Natural killer cell (primary cell): ENCODE measurements at regions not wholly inside any gene's neighbourhood (a gene's known extent, or its start where the extent isn't known, plus 50 kb on each side); places are given as distances from the start of the nearest gene placed in this dataset.

Experiments used
- ATAC-seq, 3 donors: fragments of 150-1000 bp in 2 of 3; fragments of 200-7000 bp in 1 of 3; cut with Tn5 transposase; 1 replicate in 1 of 3; 2 replicates in 2 of 3; pipeline ENCODE4 v1.10.0; 2021; ENCODE audit warnings: mild to moderate bottlenecking in 2 of 3, moderate library complexity in 2 of 3
- DNase-seq, 2 donors: peaks; one replicate each; pipeline versions ENCODE4 v3.0.0 to v3.0.0-alpha.2; 2013 to 2021; ENCODE audit warnings: mixed read lengths in 1 of 2
- H3K27ac ChIP-seq: one replicate; pipeline ENCODE4 v1.5.1; 2013; ENCODE audit warnings: mild to moderate bottlenecking, low read length
- H3K27me3 ChIP-seq: one replicate; pipeline ENCODE4 v1.6.1; 2013; ENCODE audit warnings: low read length; ENCODE audit not compliant: control insufficient read depth, insufficient read depth
- H3K36me3 ChIP-seq: one replicate; pipeline ENCODE4 v1.6.1; 2013; ENCODE audit warnings: low read length; ENCODE audit not compliant: control insufficient read depth, insufficient read depth
- H3K4me1 ChIP-seq: one replicate; pipeline ENCODE4 v1.6.1; 2013; ENCODE audit warnings: low read length; ENCODE audit not compliant: control insufficient read depth, insufficient read depth
- H3K4me3 ChIP-seq: one replicate; pipeline ENCODE4 v1.5.1; 2013; ENCODE audit warnings: low read length
- H3K9me3 ChIP-seq: one replicate; pipeline ENCODE4 v1.6.1; 2013; ENCODE audit warnings: low read length; ENCODE audit not compliant: control insufficient read depth, insufficient read depth
- H3K27ac Mint-ChIP-seq, 2 donors: one replicate each; pipeline ENCODE4 v1.8.0; 2022; ENCODE audit warnings: mild to moderate bottlenecking in 2 of 2, mixed read lengths in 2 of 2, moderate library complexity in 1 of 2
- H3K27me3 Mint-ChIP-seq, 2 donors: one replicate each; pipeline ENCODE4 v1.8.0; 2022; ENCODE audit warnings: low read depth in 2 of 2, mixed read lengths in 2 of 2
- H3K36me3 Mint-ChIP-seq: one replicate; pipeline ENCODE4 v1.8.0; 2022; ENCODE audit warnings: mixed read lengths
- H3K4me1 Mint-ChIP-seq, 2 donors: one replicate each; pipeline ENCODE4 v1.8.0; 2022; ENCODE audit warnings: mixed read lengths in 2 of 2
- H3K4me3 Mint-ChIP-seq: one replicate; pipeline ENCODE4 v1.8.0; 2022; ENCODE audit warnings: mild to moderate bottlenecking, moderate library complexity, mixed read lengths
- H3K9me3 Mint-ChIP-seq, 2 donors: one replicate each; pipeline ENCODE4 v1.8.0; 2022; ENCODE audit warnings: mixed read lengths in 2 of 2
- CTCF ChIP-seq: fragments of 200-600 bp; IDR thresholded peaks from one replicate; pipeline ENCODE4 v1.8.0; 2022; ENCODE audit warnings: antibody characterized with exemption
- WGBS: methylation state at CpG from one replicate; pipeline ENCODE4 v1.1.7; 2013; ENCODE audit warnings: missing lambda C conversion rate; ENCODE audit not compliant: insufficient coverage; 5-methylcytosine and 5-hydroxymethylcytosine counted together
- intact Hi-C: fragments of 100-400 bp; cut with micrococcal nuclease; formaldehyde crosslinking; loops from one replicate; pipeline ENCODE4 v1.14.2; 2022

GRCh38 chr15:38878926-38879325 is 314.3 kb upstream of the RASGRP1 start:
- H3K36me3 ChIP-seq = no peaks in the 10 kb centered on the region
- DNase-seq (no peak), ATAC-seq (no peak)
- no peak overlapping the region for H3K4me3 Mint-ChIP-seq
- no peak overlapping the region for H3K4me3 ChIP-seq
- 33% methylated on average over 1 of the region's 2 CpGs for WGBS
- intact Hi-C loops = no loop called here
- no peak overlapping the region for H3K27ac ChIP-seq
- no peak for TF ChIP-seq CTCF
- no peaks in the 10 kb centered on the region for H3K4me1 Mint-ChIP-seq
- no peaks in the 10 kb centered on the region for H3K9me3 Mint-ChIP-seq
- H3K36me3 Mint-ChIP-seq = no peaks in the 10 kb centered on the region
- H3K27me3 ChIP-seq = no peaks in the 10 kb centered on the region
- H3K9me3 ChIP-seq = no peaks in the 10 kb centered on the region
- no peak overlapping the region for H3K27ac Mint-ChIP-seq
- no peaks in the 10 kb centered on the region for H3K4me1 ChIP-seq
- peaks cover 0 to 5% of the 10 kb centered on the region in 2 donors for H3K27me3 Mint-ChIP-seq

- Histone ChIP-seq H3K9me3 (no peaks in the 10 kb centered on the region), H3K27ac (no peak overlapping the region), H3K4me3 (no peak overlapping the region), H3K36me3 (no peaks in the 10 kb centered on the region), H3K27me3 (peaks cover under 1% of the 10 kb centered on the region), H3K4me1 (no peaks in the 10 kb centered on the region)
- TF ChIP-seq CTCF = no peak
- Mint-ChIP-seq H3K36me3 (no peaks in the 10 kb centered on the region), H3K4me1 (no peaks in the 10 kb centered on the region), H3K27me3 (peaks cover 9 to 10% of the 10 kb centered on the region in 2 donors), H3K4me3 (no peak overlapping the region), H3K9me3 (no peaks in the 10 kb centered on the region), H3K27ac (no peak overlapping the region)
- WGBS = 86% methylated on average over 4 of the region's 4 CpGs
- DNase-seq = no peak
- no peak for ATAC-seq
- intact Hi-C loops = no loop called here
Observed at GRCh38 chr15:38879909-38880471, 315.4 kb upstream of the RASGRP1 start.

- no peak overlapping the region for H3K27ac ChIP-seq
- H3K9me3 ChIP-seq = no peaks in the 10 kb centered on the region
- peaks cover 10% of the 10 kb centered on the region in 2 donors for H3K27me3 Mint-ChIP-seq
- no peaks in the 10 kb centered on the region for H3K4me1 ChIP-seq
- no peak overlapping the region for H3K4me3 ChIP-seq
- H3K4me3 Mint-ChIP-seq = no peak overlapping the region
- no peak for TF ChIP-seq CTCF
- H3K4me1 Mint-ChIP-seq = no peaks in the 10 kb centered on the region
- ATAC-seq (no peak), DNase-seq (no peak)
- H3K27me3 ChIP-seq = peaks cover 3% of the 10 kb centered on the region
- no peaks in the 10 kb centered on the region for H3K9me3 Mint-ChIP-seq
- no peak overlapping the region for H3K27ac Mint-ChIP-seq
- no peaks in the 10 kb centered on the region for H3K36me3 Mint-ChIP-seq
- 72% methylated on average over 2 of the region's 3 CpGs for WGBS
- intact Hi-C loops = no loop called here
- H3K36me3 ChIP-seq = no peaks in the 10 kb centered on the region
Observed at GRCh38 chr15:38882221-38882620, 317.6 kb upstream of the RASGRP1 start.

- intact Hi-C loops = no loop called here
- Histone ChIP-seq H3K4me3 (no peak overlapping the region), H3K36me3 (no peaks in the 10 kb centered on the region), H3K9me3 (no peaks in the 10 kb centered on the region), H3K4me1 (no peaks in the 10 kb centered on the region), H3K27ac (no peak overlapping the region), H3K27me3 (peaks cover 3% of the 10 kb centered on the region)
- H3K36me3 Mint-ChIP-seq = no peaks in the 10 kb centered on the region
- no peak for DNase-seq
- no peak for TF ChIP-seq CTCF
- no peaks in the 10 kb centered on the region for H3K4me1 Mint-ChIP-seq
- H3K27ac Mint-ChIP-seq = no peak overlapping the region
- no peaks in the 10 kb centered on the region for H3K9me3 Mint-ChIP-seq
- no CpG with 5 or more reads among the region's 1 CpG for WGBS
- peaks cover 10% of the 10 kb centered on the region in 2 donors for H3K27me3 Mint-ChIP-seq
- no peak for ATAC-seq
- no peak overlapping the region for H3K4me3 Mint-ChIP-seq
Observed at GRCh38 chr15:38883987-38884386, 319.4 kb upstream of the RASGRP1 start.
